ENCODE measurements at regions not wholly inside any gene's neighbourhood (a gene's known extent, or its start where the extent isn't known, plus 50 kb on each side); places are given as distances from the start of the nearest gene placed in this dataset.

DNA sequence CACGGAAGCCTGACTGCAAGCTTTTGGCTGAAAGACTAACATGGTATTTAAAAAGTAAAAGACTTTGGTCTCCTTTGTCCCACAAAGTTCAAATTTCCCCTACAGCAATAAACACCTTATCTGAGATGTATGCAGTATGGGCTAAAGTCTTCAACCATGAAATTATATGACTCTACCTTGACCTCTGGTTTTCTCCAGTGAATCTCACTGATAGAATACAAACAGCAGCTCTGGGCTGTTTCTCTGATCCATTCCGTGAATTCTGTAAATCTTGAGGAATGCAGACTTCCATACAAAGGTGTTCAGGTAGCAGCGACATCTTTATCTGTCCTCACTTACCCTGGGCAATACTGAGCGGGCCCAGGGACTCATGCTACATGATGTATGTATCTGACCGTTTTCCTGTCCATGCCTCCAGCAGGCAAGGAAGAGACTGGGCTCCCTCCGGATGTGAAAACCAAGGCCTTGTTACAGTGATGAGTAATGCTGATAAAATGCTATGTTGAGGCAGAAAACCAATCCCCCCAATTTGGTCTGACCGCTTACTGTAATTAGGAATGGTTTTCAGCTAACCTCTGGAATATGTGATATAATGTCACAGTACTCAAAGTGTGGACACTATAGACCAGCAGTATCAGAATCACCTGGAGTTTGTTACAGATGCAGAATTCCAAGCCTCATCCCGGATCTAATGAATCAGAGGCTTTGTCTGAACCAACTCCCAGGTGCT is 589.8 kb downstream of the HS3ST4 start (continued):
- TF ChIP-seq, protein P1, sequence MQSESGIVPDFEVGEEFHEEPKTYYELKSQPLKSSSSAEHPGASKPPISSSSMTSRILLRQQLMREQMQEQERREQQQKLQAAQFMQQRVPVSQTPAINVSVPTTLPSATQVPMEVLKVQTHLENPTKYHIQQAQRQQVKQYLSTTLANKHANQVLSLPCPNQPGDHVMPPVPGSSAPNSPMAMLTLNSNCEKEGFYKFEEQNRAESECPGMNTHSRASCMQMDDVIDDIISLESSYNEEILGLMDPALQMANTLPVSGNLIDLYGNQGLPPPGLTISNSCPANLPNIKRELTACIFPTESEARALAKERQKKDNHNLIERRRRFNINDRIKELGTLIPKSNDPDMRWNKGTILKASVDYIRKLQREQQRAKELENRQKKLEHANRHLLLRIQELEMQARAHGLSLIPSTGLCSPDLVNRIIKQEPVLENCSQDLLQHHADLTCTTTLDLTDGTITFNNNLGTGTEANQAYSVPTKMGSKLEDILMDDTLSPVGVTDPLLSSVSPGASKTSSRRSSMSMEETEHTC (IDR thresholded peaks at IDR 0.05): no peak
- TF ChIP-seq, protein P2, sequence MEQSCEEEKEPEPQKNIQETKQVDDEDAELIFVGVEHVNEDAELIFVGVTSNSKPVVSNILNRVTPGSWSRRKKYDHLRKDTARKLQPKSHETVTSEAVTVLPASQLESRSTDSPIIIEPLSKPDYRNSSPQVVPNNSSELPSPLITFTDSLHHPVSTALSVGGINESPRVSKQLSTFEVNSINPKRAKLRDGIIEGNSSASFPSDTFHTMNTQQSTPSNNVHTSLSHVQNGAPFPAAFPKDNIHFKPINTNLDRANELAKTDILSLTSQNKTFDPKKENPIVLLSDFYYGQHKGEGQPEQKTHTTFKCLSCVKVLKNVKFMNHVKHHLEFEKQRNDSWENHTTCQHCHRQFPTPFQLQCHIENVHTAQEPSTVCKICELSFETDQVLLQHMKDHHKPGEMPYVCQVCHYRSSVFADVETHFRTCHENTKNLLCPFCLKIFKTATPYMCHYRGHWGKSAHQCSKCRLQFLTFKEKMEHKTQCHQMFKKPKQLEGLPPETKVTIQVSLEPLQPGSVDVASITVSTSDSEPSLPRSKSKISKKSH (CRISPR knock-in tag; IDR thresholded peaks at IDR 0.05): no peak
- TF ChIP-seq EZH2 (IDR thresholded peaks at IDR 0.05; ENCODE audit: borderline replicate concordance, low read depth, low read length) (no peak), ZNF766 (CRISPR knock-in tag; conservative IDR thresholded peaks at IDR 0.05) (no peak), ZNF589 (CRISPR knock-in tag; IDR thresholded peaks at IDR 0.05; ENCODE audit: low read depth) (no peak), ZNF668 (CRISPR knock-in tag; IDR thresholded peaks at IDR 0.05) (no peak), ZNF12 (CRISPR knock-in tag; IDR thresholded peaks at IDR 0.05) (no peak), COPS2 (conservative IDR thresholded peaks at IDR 0.05) (no peak)
